GM12874 (cell line): ENCODE measurements at regions not wholly inside any gene's neighbourhood (a gene's known extent, or its start where the extent isn't known, plus 50 kb on each side); places are given as distances from the start of the nearest gene placed in this dataset.

Source experiments
- TF ChIP-seq, protein P1 (sequence below): IDR thresholded peaks from 2 replicates; pipeline ENCODE4 v1.5.1; 2011; ENCODE audit warnings: low read depth, mild to moderate bottlenecking, control low read depth, low read length, moderate library complexity; ENCODE audit not compliant: insufficient read depth

DNA sequence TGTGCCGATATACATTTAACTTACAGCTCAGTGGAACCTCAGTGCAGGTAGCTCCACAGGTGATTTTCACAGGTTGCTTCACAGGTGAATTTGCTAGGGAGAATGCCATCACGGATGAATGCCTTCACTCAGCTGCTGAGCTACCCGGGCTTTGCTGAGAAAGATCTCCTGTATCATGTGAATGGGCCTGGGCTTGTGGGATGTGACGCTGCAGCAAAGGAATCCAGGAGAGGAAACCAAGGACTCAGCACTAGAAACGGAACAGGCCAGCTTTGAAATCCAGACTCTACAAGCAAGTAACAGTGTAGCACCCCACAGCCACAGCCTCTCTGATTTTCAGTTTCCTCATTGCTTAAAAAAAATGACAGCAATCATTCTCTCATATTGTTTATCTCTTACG, 271.4 kb upstream of the MAF start:
- TF ChIP-seq, protein P1, sequence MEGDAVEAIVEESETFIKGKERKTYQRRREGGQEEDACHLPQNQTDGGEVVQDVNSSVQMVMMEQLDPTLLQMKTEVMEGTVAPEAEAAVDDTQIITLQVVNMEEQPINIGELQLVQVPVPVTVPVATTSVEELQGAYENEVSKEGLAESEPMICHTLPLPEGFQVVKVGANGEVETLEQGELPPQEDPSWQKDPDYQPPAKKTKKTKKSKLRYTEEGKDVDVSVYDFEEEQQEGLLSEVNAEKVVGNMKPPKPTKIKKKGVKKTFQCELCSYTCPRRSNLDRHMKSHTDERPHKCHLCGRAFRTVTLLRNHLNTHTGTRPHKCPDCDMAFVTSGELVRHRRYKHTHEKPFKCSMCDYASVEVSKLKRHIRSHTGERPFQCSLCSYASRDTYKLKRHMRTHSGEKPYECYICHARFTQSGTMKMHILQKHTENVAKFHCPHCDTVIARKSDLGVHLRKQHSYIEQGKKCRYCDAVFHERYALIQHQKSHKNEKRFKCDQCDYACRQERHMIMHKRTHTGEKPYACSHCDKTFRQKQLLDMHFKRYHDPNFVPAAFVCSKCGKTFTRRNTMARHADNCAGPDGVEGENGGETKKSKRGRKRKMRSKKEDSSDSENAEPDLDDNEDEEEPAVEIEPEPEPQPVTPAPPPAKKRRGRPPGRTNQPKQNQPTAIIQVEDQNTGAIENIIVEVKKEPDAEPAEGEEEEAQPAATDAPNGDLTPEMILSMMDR = no peak

DNA sequence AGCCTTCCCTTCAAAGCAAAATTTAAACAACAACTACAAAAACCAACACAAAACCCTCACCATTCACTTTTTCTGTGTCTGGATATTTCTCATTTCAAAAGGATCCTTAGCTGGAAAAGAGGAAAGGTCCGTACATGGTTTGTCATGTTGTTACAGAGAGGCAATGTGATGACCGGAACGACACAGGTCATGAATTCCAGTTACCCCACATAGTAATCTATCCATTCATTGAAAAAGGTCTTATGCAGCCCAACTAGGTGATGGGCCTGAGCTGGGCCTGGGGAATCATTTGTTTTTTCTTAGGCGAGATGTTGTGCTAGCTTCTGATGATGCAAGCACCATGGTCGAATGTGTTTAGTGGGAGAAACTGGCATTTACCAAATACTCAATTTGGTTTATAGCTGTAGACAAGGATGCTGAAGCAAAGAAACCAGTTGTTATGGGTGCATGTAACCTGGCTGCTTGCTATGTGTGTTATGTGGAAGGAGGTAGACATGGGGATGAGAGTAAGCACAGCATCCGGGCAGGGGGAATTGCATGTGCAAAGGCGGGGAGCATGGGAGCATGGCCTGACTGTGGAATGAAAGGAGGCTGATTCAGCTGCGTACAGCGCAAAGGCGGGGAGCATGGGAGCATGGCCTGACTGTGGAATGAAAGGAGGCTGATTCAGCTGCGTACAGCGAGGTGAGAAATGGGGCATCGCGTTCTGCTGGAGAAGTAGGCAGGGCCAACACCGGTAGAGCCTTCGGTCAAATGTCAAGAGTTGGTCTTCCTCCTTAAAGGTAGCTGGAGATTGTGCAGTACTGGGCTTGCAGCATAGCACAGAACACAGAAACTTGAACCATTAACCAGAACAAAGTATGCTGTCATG, 269.7 kb upstream of the MAF start:
- TF ChIP-seq, protein P1 = no peak

DNA sequence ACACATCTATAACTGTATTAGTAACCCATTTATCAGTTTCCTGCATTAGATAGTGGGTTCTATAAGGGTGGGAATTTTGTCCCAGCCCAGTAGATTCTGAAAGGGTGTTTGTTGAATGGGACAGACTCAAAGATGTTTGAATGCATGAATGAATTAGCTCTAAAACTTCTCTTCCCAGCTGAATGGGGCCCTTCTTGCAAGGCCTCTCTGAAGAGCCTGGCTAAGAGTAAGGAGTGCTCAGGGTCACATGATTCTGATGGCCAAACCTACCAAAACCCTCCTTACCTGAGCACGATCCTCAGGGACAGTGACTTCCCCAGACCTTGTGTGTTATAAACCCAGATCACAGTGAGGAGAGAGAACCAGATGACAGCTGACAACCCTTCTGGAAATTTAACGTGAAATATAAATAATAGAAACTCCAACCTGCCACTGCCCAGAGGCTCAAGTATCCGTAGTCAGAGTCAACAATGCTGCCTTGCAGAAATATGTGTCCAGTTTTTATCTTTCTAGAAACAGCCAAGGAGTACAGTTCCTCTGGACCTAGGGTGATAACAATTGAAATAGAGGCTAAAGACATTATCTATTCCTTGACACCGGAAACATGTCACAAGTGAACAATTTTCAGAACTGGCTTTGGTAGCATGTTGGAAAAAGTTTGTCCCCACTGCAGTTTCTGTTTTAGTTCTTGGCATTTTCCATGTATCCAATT, 268.9 kb upstream of the MAF start:
- TF ChIP-seq, protein P1 = no peak

DNA sequence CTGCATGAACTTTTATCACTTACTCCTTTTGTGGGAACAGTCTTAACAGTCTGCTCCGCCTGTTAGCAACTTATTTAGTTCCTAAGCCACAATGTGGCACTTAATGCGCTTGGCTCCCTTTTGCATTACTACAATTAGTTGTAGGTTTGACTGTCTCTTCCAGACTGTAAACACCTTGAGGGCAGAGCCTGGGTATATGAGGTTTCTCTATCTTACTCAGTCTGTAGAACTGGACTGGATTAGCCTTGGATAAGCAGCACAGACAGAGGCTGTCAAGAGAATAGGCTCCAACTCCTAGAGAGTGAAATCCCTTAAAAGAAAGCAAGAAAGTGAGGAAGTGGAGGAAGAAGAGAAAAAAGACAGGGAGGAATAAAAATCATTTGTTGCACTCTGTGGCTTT, 268.3 kb upstream of the MAF start:
- TF ChIP-seq, protein P1 = no peak

DNA sequence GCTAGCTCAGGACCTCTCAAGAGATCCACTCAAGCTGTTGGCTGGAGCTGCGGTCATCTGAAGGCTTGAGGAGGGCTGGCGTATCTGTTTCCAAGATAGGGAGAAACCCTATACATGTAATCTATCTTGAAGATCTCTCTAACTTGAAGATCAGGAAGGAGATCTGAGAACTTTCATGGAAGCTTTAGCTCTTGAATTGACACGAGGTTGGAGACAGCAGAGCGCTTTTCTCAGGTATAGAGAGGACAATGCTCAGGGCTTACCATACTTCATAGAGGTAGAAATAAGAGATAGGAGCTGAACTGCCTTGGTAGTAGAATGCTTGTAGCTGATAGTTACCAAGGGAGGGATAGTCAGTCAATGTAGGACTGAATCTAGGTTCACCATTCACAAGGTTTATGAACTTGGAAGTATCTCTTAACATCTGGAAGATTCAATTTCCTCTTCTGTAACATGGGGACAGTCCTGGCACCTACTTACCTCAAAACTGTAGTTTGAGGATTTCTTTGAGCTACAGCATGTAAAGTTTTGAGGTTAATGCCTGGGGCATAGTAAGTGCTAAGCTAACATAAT, 267.0 kb upstream of the MAF start:
- TF ChIP-seq, protein P1 = no peak

DNA sequence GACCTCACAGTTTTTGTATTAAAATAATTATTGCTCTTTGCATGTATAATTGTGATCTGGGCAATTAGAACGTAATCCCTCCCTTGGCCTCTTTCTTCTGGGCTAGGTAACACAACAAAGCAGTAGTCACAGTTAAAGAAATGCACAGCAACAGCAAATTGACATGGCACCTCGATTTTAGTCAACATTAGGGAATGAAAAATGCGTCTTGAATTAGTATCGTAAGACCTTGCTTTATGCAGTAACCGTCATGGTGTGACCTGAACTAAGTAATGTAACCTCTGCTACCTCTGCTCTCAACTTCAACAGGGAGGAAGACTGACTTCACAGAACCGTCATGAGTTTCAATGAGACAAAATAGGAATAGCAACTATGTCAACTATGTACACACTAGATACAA, 265.4 kb upstream of the MAF start:
- TF ChIP-seq, protein P1 = no peak

DNA sequence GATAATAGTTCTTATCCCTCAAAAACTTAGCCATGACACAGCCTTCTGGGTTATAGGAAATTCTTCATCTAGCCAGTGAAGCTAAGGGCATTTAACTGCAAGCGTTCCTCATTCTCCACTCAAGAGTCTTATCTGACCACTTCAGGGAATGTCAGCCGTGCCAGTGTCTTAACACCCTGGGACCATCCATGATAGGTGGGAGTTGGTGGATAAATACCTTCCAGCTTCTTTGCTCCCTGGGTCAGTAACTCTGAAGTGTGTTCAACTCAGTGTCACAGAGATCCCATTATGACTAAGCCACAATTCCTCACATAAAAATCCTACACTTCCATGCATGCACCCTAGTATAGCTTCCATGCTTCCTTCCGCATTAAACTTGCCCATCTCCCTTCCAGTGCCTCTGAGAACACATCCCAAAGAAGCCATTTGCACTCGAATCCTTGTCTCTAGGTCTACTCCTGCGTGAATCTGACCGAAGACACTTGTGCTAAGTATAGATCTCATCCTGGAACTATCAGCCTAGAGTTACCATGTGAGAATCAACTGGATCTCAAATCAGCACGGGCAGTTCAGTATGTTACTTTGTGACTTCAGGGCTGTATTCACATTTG, 264.3 kb upstream of the MAF start:
- TF ChIP-seq, protein P1 = no peak
